ENCODE measurements at regions not wholly inside any gene's neighbourhood (a gene's known extent, or its start where the extent isn't known, plus 50 kb on each side); places are given as distances from the start of the nearest gene placed in this dataset.

DNA sequence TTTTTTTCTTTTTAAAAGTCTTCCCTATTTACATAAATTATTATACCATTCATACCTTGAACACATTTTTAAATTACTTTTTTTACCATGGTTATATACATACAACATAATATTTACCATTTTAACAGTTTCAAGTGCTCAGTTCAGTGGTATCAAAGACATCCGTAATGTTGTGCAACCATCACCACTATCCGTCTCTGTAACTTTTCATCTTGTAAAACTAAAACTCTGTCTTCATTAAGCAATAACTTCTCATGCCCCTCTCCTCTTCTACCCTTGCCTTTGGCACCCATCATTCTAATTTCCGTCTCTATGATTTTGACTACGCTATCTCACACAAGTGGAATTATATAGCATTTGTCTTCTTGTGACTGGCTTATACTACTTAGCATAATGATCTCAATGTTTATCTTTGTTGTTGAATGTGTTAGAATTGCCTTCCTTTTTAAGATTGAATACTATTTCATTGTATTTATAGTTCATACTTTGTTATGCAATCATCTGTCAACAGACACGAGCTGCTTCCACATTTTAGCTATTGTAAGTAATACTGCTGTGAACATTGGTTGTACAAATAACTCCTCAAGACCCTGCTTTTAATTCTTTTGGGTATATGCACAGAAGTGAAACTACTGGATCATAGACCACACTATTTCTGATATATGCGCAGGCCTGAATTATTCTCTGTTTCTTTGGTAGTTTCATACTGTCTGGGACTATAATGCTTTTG, 689.5 kb upstream of the NCAM2 start:
- DNase-seq (ENCODE audit: low spot score) (no peak), ATAC-seq (ENCODE audit: insufficient number of reproducible peaks, low FRiP score, low read depth) (no peak)
- Histone ChIP-seq H3K4me1 (ENCODE audit: control insufficient read depth in 1 of 2, low read depth in 2 of 2) (no peaks in the 10 kb centered on the region), H3K36me3 (no peaks in the 10 kb centered on the region), H3K27ac (no peak overlapping the region), H3K27me3 (replicated peaks; ENCODE audit: insufficient read depth) (no peaks in the 10 kb centered on the region), H3K9me3 (no peaks in the 10 kb centered on the region), H3K4me3 (no peak overlapping the region)
- TF ChIP-seq, protein P1, sequence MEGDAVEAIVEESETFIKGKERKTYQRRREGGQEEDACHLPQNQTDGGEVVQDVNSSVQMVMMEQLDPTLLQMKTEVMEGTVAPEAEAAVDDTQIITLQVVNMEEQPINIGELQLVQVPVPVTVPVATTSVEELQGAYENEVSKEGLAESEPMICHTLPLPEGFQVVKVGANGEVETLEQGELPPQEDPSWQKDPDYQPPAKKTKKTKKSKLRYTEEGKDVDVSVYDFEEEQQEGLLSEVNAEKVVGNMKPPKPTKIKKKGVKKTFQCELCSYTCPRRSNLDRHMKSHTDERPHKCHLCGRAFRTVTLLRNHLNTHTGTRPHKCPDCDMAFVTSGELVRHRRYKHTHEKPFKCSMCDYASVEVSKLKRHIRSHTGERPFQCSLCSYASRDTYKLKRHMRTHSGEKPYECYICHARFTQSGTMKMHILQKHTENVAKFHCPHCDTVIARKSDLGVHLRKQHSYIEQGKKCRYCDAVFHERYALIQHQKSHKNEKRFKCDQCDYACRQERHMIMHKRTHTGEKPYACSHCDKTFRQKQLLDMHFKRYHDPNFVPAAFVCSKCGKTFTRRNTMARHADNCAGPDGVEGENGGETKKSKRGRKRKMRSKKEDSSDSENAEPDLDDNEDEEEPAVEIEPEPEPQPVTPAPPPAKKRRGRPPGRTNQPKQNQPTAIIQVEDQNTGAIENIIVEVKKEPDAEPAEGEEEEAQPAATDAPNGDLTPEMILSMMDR (IDR thresholded peaks at IDR 0.05), result no peak

DNA sequence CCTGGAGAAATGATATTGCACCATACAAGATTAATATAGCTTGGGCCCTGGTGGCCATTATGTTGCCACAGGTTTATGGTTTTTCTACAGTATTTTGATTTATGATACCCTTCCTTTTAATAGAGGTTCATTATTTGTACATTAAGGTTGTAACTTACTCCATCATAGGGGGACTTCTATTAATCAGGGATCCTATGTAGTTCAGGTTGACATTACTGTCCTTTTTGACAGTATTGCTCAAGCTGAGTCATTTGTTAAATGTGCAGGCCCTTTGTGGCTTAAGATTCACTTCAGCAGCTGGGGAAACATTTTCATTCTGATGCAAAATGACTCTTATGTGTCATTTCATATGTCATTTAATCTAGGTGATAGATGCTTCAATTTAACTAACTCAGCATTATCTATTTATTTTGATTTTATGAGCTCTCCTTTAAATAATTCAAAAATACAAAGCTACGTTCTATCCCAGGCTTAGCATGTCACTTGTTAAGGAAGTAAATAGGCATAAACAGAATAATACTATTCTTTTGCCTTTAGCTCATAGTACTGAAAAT, 686.9 kb upstream of the NCAM2 start:
- Histone ChIP-seq H3K4me1 (ENCODE audit: control insufficient read depth in 1 of 2, low read depth in 2 of 2) (no peaks in the 10 kb centered on the region), H3K36me3 (no peaks in the 10 kb centered on the region), H3K4me3 (no peak overlapping the region), H3K27ac (no peak overlapping the region), H3K9me3 (no peaks in the 10 kb centered on the region), H3K27me3 (replicated peaks; ENCODE audit: insufficient read depth) (no peaks in the 10 kb centered on the region)
- ATAC-seq (ENCODE audit: insufficient number of reproducible peaks, low FRiP score, low read depth), result no peak
- TF ChIP-seq, protein P1 (IDR thresholded peaks at IDR 0.05), result no peak
- DNase-seq (ENCODE audit: low spot score), result no peak

DNA sequence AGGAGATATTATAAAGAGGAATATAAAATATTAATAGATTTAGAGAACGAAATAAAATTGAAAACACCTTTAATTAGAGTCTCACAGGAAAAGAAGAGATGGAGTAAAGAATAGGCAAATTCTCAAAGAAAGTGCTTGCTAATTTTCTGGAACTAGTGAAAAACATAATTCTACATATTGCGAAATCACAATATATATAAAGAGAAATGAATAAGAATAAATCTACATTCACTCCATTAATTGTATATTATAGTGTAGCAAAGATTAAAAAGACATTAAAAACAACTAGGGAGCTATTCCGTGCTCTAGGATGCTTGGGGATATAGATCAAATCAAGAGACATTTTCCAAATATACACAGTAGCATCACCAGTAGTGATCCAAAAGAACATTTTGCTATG, 685.2 kb upstream of the NCAM2 start:
- DNase-seq (ENCODE audit: low spot score), result no peak
- H3K27me3 ChIP-seq (replicated peaks; ENCODE audit: insufficient read depth), result no peaks in the 10 kb centered on the region
- TF ChIP-seq, protein P1 (IDR thresholded peaks at IDR 0.05), result no peak

DNA sequence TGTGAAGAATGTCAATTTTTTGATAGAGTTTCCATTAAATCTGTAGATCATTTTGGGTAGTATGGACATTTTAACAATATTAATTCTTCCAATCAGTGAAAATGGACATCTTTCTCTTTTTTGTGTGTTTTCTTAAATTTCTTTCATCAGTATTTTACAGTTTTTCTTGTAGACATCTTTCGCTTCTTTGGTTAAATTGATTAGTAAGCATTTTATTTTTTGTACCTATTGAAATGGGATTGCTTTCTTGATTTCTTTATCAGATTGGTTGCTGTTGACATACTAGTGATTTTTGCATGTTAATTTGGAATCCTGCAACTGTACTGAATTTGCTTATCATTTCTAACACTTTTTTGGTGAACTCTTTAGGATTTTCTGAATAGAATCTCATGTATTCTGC, 683.2 kb upstream of the NCAM2 start:
- H3K27me3 ChIP-seq (replicated peaks; ENCODE audit: insufficient read depth), result no peaks in the 10 kb centered on the region
- DNase-seq (ENCODE audit: low spot score) (no peak), ATAC-seq (ENCODE audit: insufficient number of reproducible peaks, low FRiP score, low read depth) (no peak)
- no peaks in the 10 kb centered on the region for H3K9me3 ChIP-seq
- TF ChIP-seq, protein P1 (IDR thresholded peaks at IDR 0.05), result no peak
- no peaks in the 10 kb centered on the region for H3K4me1 ChIP-seq (ENCODE audit: control insufficient read depth in 1 of 2, low read depth in 2 of 2)
- no peaks in the 10 kb centered on the region for H3K36me3 ChIP-seq
- no peak overlapping the region for H3K4me3 ChIP-seq
- H3K27ac ChIP-seq, result no peak overlapping the region

More for the DNA sequence above, 685.2 kb upstream of the NCAM2 start:
- no peak overlapping the region for H3K27ac ChIP-seq
- H3K9me3 ChIP-seq, result no peaks in the 10 kb centered on the region
- no peak overlapping the region for H3K4me3 ChIP-seq
- H3K4me1 ChIP-seq (ENCODE audit: control insufficient read depth in 1 of 2, low read depth in 2 of 2), result no peaks in the 10 kb centered on the region
- ATAC-seq (ENCODE audit: insufficient number of reproducible peaks, low FRiP score, low read depth), result no peak
- H3K36me3 ChIP-seq, result no peaks in the 10 kb centered on the region

DNA sequence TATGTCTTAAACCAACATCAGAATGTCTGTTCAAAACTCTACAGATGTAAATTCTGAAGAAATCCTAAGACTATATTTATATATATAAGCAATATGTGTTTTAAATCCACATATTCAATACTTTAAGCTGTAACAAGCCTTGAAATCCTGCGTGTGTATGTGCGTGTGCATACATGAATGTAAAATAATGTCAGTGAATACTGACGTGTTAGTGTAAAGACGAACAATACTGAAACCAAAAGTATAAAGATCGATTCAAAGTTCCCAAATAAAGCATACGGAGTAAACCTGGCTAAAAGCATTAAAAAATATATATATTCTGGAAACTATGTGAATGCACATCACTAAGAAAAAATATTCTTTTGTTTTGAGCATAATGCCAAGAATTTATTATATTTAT, 668.6 kb upstream of the NCAM2 start:
- DNase-seq (ENCODE audit: low spot score) (no peak), ATAC-seq (ENCODE audit: insufficient number of reproducible peaks, low FRiP score, low read depth) (no peak)
- Histone ChIP-seq H3K27ac (no peak overlapping the region), H3K4me1 (ENCODE audit: control insufficient read depth in 1 of 2, low read depth in 2 of 2) (no peaks in the 10 kb centered on the region), H3K27me3 (replicated peaks; ENCODE audit: insufficient read depth) (no peaks in the 10 kb centered on the region), H3K4me3 (no peak overlapping the region), H3K9me3 (no peaks in the 10 kb centered on the region), H3K36me3 (no peaks in the 10 kb centered on the region)
- TF ChIP-seq, protein P1 (IDR thresholded peaks at IDR 0.05), result no peak
